Glutamatergic neuron (in vitro differentiated cells): ENCODE measurements at regions not wholly inside any gene's neighbourhood (a gene's known extent, or its start where the extent isn't known, plus 50 kb on each side); places are given as distances from the start of the nearest gene placed in this dataset.

Experiments used
- DNase-seq: peaks from one replicate; pipeline ENCODE4 v3.0.0; 2022
- H3K27ac Mint-ChIP-seq: one replicate; pipeline ENCODE4 v1.8.0; 2020; ENCODE audit warnings: mild to moderate bottlenecking, mixed read lengths, inconsistent platforms; ENCODE audit not compliant: unreplicated experiment
- H3K27me3 Mint-ChIP-seq: one replicate; pipeline ENCODE4 v1.8.0; 2020; ENCODE audit warnings: mild to moderate bottlenecking, moderate library complexity, mixed read lengths, inconsistent platforms; ENCODE audit not compliant: unreplicated experiment
- H3K36me3 Mint-ChIP-seq: one replicate; pipeline ENCODE4 v1.8.0; 2020; ENCODE audit warnings: mild to moderate bottlenecking, mixed read lengths, inconsistent platforms; ENCODE audit not compliant: unreplicated experiment
- H3K4me1 Mint-ChIP-seq: one replicate; pipeline ENCODE4 v1.8.0; 2020; ENCODE audit warnings: mild to moderate bottlenecking, low read depth, mixed read lengths, inconsistent platforms; ENCODE audit not compliant: unreplicated experiment
- H3K4me3 Mint-ChIP-seq: one replicate; pipeline ENCODE4 v1.8.0; 2020; ENCODE audit warnings: mild to moderate bottlenecking, mixed read lengths, inconsistent platforms; ENCODE audit not compliant: unreplicated experiment
- H3K9me3 Mint-ChIP-seq: one replicate; pipeline ENCODE4 v1.8.0; 2020; ENCODE audit warnings: mild to moderate bottlenecking, moderate library complexity, mixed read lengths, inconsistent platforms; ENCODE audit not compliant: unreplicated experiment
- CTCF ChIP-seq: fragments of 200-600 bp; sonication (generic); IDR thresholded peaks from one replicate; pipeline ENCODE4 v1.5.0; 2021; ENCODE audit not compliant: partially characterized antibody, unreplicated experiment

- Mint-ChIP-seq H3K27me3 (no peaks in the 10 kb centered on the region), H3K36me3 (no peaks in the 10 kb centered on the region)
Measured at GRCh38 chr20:10875653-10876052, 201.9 kb upstream of the JAG1 start.

GRCh38 chr20:10876558-10876957 is 202.8 kb upstream of the JAG1 start:
- no peak for DNase-seq
- no peaks in the 10 kb centered on the region for H3K4me1 Mint-ChIP-seq
- no peak overlapping the region for H3K27ac Mint-ChIP-seq

More at GRCh38 chr20:10875653-10876052, 201.9 kb upstream of the JAG1 start:
- no peak for TF ChIP-seq CTCF
- no peaks in the 10 kb centered on the region for H3K4me1 Mint-ChIP-seq
- no peak overlapping the region for H3K27ac Mint-ChIP-seq
- no peak overlapping the region for H3K4me3 Mint-ChIP-seq
- no peak for DNase-seq
- H3K9me3 Mint-ChIP-seq = no peaks in the 10 kb centered on the region

GRCh38 chr20:10877342-10877741 is 203.5 kb upstream of the JAG1 start:
- no peak for TF ChIP-seq CTCF
- Mint-ChIP-seq H3K4me3 (no peak overlapping the region), H3K27ac (no peak overlapping the region), H3K36me3 (no peaks in the 10 kb centered on the region), H3K4me1 (no peaks in the 10 kb centered on the region), H3K27me3 (no peaks in the 10 kb centered on the region), H3K9me3 (no peaks in the 10 kb centered on the region)
- no peak for DNase-seq

More at GRCh38 chr20:10876558-10876957, 202.8 kb upstream of the JAG1 start:
- no peak for TF ChIP-seq CTCF
- Mint-ChIP-seq H3K27me3 (no peaks in the 10 kb centered on the region), H3K36me3 (no peaks in the 10 kb centered on the region), H3K4me3 (no peak overlapping the region), H3K9me3 (no peaks in the 10 kb centered on the region)

- H3K27me3 Mint-ChIP-seq = no peaks in the 10 kb centered on the region
- H3K36me3 Mint-ChIP-seq = no peaks in the 10 kb centered on the region
- no peak overlapping the region for H3K27ac Mint-ChIP-seq
- no peak for TF ChIP-seq CTCF
- no peaks in the 10 kb centered on the region for H3K4me1 Mint-ChIP-seq
- DNase-seq = no peak
- H3K4me3 Mint-ChIP-seq = no peak overlapping the region
- H3K9me3 Mint-ChIP-seq = no peaks in the 10 kb centered on the region
Measured at GRCh38 chr20:10883166-10883565, 209.4 kb upstream of the JAG1 start.

GRCh38 chr20:10893321-10893720 is 219.5 kb upstream of the JAG1 start:
- no peak for DNase-seq
- Mint-ChIP-seq H3K27me3 (no peaks in the 10 kb centered on the region), H3K4me3 (no peak overlapping the region), H3K36me3 (no peaks in the 10 kb centered on the region), H3K4me1 (no peaks in the 10 kb centered on the region), H3K9me3 (no peaks in the 10 kb centered on the region), H3K27ac (no peak overlapping the region)
- TF ChIP-seq CTCF = no peak
